ENCODE measurements at regions not wholly inside any gene's neighbourhood (a gene's known extent, or its start where the extent isn't known, plus 50 kb on each side); places are given as distances from the start of the nearest gene placed in this dataset.

DNA sequence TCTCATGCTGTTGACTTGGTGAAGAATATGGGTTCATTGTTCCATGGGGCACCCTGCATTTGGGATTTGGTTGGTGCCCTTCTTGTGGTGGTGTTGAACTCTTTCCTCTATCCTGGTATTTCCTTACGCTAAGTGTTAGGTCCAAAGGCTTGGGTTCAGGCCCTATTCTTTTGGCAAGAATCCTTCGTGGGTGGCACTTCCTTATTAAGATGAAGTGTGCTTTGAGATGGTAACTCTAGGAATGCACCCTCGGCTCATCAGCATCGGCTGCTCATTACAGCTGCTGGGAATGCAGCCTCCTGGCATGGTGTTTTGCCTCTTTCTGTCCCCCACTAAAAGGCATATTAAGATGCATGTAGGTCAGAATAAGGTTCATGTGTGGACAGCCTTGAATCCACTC lies 380.7 kb downstream of the RPS24 start:
- ChIA-PET POLR2A (no interaction called here), CTCF (no interaction called here)
- DNase-seq (ENCODE audit: low read depth, low spot score), result no peak
- no peak overlapping the region for H3K4me3 ChIP-seq (ENCODE audit: low read depth, low read length)
- H3K27me3 ChIP-seq (ENCODE audit: control insufficient read depth, insufficient read depth, low read length), result peaks cover 5% of the 10 kb centered on the region
- no peaks in the 10 kb centered on the region for H3K9me3 ChIP-seq (ENCODE audit: control insufficient read depth, insufficient read depth, low read length)
- no peak for TF ChIP-seq CTCF (IDR thresholded peaks at IDR 0.05; ENCODE audit: low read depth, low read length)
- H3K27ac ChIP-seq (ENCODE audit: low read depth, low read length), result no peak overlapping the region

DNA sequence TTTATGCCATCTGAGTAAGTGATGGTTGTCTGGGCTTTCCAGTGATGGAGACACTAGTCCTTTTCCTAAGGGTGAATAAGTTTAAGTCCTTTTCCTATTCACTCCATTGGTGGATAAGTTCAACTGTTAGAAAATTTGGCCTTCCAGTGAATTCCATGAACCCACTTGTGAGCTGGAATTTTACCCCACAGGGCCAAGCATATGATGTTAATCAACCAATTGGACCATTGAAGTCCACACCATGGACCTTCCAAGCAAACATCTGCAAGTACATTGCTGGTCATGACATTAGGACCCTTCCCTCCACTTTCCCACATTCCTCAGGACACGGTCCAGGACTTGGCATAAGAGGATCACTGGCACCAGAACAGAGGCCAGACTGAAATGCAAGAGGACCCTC lies 381.4 kb downstream of the RPS24 start:
- no peak overlapping the region for H3K27ac ChIP-seq (ENCODE audit: low read depth, low read length)
- DNase-seq (ENCODE audit: low read depth, low spot score), result no peak
- ChIA-PET CTCF (no interaction called here), POLR2A (no interaction called here)
- peaks cover 5% of the 10 kb centered on the region for H3K27me3 ChIP-seq (ENCODE audit: control insufficient read depth, insufficient read depth, low read length)
- no peak overlapping the region for H3K4me3 ChIP-seq (ENCODE audit: low read depth, low read length)
- no peaks in the 10 kb centered on the region for H3K9me3 ChIP-seq (ENCODE audit: control insufficient read depth, insufficient read depth, low read length)
- no peak for TF ChIP-seq CTCF (IDR thresholded peaks at IDR 0.05; ENCODE audit: low read depth, low read length)

GRCh38 chr10:78416031-78417011 lies 382.7 kb downstream of the RPS24 start:
- POLR2A ChIA-PET, result no interaction called here
- no peak for TF ChIP-seq CTCF (IDR thresholded peaks at IDR 0.05; ENCODE audit: low read depth, low read length)
- H3K27ac ChIP-seq (ENCODE audit: low read depth, low read length), result no peak overlapping the region
- H3K27me3 ChIP-seq (ENCODE audit: control insufficient read depth, insufficient read depth, low read length), result peaks cover 5% of the 10 kb centered on the region
- no peaks in the 10 kb centered on the region for H3K9me3 ChIP-seq (ENCODE audit: control insufficient read depth, insufficient read depth, low read length)
- DNase-seq (ENCODE audit: low read depth, low spot score), result no peak
- CTCF ChIA-PET, result interaction anchor here (0.8 kb wide), 1 partner anchor 559 kb away, joined by 4 read pairs; no protein-coding TSS in a partner anchor
- no peak overlapping the region for H3K4me3 ChIP-seq (ENCODE audit: low read depth, low read length)

- ChIA-PET POLR2A (no interaction called here), CTCF (no interaction called here)
- no peak overlapping the region for H3K27ac ChIP-seq (ENCODE audit: low read depth, low read length)
- H3K4me3 ChIP-seq (ENCODE audit: low read depth, low read length), result no peak overlapping the region
- TF ChIP-seq CTCF (IDR thresholded peaks at IDR 0.05; ENCODE audit: low read depth, low read length), result no peak
- peaks cover 8% of the 10 kb centered on the region for H3K27me3 ChIP-seq (ENCODE audit: control insufficient read depth, insufficient read depth, low read length)
- no peak for DNase-seq (ENCODE audit: low read depth, low spot score)
- no peaks in the 10 kb centered on the region for H3K9me3 ChIP-seq (ENCODE audit: control insufficient read depth, insufficient read depth, low read length)
Observed at GRCh38 chr10:78417425-78418370, 384.0 kb downstream of the RPS24 start.
